Right renal cortex interstitium (tissue), 3 donors: ENCODE measurements at regions not wholly inside any gene's neighbourhood (a gene's known extent, or its start where the extent isn't known, plus 50 kb on each side); places are given as distances from the start of the nearest gene placed in this dataset.

Source experiments
- DNase-seq, 3 donors: peaks; one replicate each; pipeline ENCODE4 v3.0.0-alpha.2; 2013; ENCODE audit warnings: low read depth in 3 of 3, low spot score in 2 of 3

DNA sequence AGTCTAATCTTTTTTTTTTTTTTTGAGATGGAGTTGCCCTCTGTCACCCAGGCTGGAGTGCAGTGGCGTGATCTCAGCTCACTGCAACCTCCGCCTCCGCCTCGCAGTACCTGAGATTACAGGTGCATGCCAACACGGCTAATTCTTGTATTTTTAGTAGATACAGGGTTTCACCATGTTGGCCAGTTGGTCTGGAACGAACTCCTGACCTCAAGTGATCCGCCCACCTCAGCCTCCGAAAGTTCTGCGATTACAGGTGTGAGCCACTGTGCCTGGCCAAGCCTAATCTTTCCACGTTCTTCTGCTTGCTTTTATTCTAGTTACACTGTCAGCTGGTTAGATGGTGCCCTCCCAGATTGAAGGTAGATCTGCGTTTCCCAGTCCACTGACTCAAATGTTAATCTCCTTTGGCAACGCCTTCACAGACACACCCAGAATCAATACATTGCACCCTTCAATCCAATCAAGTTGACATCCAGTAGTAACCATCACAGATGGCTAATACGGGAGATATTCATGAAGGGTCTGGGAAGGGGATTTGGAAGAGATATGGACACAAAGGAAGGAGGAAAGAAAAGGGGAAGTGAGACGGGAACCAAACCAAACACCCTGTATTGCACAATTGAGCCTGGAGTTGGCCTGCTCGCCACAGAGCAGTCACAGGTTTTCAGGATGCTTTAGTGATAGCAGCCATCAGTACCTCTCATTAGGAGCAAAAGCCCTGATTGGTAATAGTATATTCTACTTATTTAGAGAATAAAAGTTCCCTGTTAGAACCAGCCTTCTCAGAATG lies 229.8 kb downstream of the PIK3C3 start:
- no peak for DNase-seq

DNA sequence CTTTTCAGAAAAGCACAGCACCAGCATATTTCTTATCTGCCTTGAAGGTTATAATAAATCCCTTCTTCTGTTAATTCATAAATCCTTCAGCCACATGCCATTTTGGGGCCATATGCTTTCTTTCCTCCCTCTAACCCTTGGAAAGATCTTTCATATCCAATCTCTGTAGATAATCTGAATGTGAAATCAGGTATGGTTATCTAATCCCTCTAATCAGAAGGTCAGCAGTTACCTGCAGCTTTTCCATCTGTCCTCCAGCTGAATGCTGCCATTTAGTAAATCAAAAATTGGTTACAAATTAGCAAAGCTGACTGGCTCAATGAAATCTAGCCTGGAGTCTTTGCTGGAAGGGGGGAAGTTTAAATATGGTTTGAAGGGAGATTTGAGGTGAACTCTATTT lies 230.5 kb downstream of the PIK3C3 start:
- DNase-seq: no peak

DNA sequence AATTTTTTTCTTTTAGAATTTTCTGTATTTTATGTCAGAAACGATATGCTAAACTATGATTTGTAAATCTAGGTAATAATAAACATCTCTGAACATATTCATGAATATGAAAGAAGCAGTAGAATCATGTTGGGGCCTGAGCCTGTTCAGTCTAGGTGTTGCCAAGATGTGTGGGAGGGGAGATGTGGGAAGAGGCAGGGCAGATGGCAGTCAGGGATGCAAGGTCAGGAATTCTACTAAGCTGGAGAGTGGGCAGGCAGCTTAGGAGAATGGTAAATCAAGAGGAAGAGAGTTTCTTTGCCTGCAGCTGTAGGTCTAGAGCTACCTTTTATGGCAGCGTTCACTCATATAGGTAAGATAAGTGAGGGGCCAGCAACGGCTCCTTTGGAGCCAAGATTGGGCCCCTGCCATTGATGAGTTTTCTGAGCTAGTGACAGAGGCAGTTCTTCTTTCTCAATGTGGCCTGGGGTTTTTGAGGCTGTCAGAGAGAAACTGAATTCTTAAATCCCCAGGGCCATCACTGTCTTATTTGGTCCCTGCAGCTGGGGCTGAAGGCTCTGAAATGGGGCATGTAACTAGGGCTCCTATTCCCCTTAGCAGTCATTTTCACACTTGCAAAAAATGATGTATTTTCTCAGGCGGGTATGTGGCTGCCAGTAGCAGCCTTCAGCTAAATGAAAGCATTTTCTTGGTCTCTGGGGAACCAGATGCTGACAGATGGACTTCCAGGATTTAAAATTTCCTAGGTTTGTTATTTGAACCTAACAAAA lies 232.8 kb downstream of the PIK3C3 start:
- DNase-seq: no peak

DNA sequence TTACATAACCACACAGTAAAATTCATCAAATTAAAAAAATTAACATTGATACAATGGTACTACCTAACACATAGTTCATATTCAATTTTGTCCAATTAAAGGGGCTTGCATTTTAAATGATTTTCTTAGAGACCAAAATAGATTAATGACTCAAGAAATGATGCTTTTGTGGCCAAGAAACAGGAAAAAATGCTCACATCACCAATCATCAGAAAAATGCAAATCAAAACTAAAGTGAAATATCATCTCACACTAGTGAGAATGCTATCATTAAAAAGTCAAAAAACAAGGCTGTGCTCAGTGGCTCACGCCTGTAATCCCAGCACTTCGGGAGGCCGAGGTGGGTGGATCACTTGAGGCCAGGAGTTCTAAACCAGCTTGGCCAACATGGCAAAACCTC lies 235.6 kb downstream of the PIK3C3 start:
- DNase-seq: no peak

DNA sequence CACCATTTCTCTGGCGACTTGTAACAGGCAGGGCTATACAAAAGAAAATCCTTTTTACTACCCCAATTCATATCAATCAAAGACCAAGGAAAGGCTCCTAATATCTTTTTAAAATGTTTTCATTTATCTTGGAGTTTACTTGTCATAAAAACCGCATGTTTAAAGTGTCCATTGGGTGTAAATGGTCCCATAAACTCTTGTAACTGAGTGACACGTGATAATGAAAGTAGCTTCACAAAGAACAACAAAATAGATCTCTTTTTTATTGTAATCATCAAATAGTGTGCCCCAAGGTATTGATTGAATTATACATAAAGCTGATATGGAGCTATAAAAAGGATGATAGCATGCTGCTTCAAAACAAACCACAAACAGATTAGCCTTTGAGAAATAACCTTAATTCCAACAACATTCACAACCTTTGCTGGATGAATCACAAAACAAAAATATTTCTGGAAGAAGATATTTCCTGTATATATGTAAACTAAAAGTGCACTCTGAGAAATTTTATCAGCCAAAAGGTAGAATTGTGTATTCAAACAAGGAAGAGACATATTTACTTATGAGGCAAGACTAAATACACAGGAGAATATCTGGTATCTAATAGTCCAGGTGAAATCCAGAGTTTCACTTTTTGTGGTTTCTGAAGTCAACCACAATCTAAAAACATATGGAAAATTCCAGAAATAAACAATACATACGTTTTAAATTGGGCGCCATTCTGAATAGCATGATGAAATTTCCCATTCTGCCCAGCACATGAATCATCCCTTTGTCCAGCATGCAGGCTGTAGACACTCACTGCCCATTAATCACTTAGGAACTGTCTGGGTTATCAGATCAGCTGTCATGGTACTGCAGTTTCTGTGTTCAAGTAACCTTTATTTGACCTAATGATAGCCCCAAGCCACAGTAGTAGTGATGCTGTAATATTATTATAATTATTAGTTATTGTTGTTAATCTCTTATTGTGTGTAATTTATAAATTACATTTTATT lies 237.5 kb downstream of the PIK3C3 start:
- DNase-seq: no peak

DNA sequence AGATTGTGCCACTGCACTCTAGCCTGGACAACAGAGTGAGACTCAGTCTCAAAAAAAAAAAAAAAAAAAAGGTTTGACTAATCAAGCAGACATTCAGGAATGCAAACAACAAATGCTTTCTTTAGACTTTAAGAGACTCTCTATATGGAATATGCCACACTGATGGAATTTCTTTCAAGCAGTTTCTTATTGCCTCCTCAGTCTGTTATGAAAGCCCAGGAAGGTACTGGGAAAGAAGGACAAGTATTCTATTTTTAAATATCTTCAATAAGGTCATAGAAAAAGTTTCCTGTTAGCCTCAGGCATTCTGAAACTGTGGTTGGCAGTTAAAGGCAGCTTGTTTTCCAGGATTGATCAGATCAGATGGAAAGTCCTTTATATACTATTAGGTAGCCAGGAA lies 241.6 kb downstream of the PIK3C3 start:
- DNase-seq: no peak

DNA sequence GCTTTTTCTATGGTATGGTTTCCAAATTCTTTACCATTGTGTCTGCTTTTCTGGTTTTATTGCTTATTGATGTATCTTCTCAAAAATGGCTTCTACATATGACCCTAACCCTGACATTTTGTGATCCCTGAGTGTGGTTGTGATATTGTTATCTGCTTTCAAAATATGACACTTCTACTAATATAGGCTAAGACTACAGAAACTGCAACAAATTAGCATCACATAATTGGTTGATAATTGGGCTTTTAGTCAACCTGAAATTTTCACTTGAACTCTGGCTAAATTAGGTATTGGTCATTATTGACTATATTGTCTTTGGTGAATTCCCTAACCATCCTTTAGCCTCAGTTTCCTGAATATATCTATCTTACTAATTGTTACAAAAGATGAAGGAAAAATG lies 246.1 kb downstream of the PIK3C3 start:
- DNase-seq: no peak

DNA sequence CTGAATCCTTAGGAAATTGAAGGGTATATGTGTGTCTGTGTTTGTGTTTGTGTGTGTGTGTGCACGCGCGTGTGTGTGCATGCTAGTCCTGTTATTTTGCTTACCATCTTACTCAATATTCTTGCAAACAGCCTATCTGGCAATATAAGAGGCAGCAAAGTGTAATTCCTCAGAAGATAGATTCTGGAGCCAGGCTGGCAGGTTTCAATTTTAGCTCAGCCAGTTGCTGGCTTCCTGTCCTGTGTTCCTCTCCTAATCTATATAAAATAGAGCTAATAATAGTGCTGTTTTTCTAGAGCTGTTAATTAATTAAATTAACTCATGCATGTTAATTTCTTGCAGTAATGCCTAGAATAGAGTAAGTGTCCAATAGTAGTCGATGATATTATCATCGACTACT lies 256.2 kb downstream of the PIK3C3 start:
- no peak for DNase-seq

DNA sequence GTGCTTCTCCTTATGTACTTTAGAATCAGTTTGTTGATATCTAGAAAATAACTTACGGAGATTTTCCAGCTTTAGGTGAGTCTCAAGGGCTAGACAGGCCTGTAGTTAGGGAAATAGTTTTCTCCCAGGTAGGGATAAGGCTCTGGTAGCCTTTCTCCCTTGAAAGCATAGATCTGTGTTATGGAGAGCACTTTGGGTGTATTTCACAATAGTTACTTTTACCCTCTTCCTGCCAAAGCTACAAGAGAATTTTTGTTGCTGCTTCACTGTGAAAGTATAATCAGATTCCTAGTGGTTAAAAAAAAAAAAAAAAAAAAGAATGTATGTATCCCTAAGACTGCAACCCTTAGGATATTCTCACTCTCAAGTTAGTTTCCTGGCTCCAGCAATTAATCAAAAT lies 267.5 kb downstream of the PIK3C3 start:
- DNase-seq: no peak

DNA sequence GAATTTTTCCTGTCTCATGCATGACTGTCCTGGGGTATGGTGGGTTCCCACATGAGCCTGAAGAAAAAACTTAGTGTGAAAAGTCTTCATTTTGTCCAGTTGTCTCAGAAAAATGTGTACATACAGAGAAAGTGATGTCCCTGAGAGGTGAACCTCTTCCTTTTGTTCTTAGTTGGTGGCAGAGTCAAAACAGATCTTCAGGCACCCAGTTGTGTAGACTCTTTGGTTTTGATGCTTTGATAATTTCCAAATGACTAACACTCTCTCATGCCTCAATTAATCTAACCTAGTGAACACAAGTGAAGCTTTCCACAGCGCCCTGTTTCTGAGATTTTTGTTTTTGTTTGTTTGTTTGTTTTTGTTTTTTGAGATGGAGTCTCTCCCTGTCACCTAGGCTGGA lies 273.5 kb downstream of the PIK3C3 start:
- no peak for DNase-seq

DNA sequence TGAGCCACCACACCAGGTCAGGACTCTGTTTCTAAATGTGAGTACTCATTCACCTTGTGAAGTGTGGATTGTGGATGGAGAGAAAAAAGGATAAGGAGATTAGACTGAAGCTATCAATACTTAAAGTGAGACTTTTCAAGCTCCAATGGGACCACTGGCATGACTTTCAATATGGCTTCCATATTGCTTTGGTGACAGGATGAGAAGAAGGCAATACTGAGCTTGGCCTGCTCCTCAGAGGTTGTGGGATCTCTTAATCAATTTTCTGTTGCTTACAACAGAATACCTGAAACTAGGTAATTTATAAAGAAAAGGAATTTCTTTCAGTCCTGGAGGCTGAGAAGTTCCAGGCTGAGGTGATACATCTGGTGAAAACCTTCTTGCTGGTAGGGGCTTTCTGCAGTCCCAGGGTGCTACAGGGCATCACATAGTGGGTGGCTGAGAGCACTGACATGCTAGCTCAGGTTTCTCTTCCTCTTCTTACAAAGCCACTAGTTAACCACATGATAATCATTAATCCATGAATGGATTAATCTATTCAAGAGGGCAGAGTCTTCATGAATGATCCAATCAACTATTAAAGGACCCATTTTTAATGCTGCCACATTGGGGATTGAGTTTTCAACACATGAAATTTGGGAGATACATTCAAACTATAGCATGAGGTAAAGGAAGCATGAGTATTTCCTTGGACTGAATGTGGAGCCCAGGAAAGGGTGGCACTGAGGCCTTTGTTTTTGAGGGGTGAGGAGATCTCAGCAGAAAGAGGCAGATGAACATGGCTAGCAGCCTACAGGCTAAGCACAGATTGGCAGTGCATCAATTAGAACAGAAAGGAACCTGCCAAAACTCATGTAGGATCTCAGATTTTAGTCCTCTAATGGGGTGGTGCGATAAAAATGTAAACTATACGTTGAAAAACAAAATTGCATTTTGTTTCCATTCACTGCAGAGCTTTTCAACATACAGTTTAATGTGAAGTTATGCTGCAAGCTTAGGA lies 274.5 kb downstream of the PIK3C3 start:
- no peak for DNase-seq

DNA sequence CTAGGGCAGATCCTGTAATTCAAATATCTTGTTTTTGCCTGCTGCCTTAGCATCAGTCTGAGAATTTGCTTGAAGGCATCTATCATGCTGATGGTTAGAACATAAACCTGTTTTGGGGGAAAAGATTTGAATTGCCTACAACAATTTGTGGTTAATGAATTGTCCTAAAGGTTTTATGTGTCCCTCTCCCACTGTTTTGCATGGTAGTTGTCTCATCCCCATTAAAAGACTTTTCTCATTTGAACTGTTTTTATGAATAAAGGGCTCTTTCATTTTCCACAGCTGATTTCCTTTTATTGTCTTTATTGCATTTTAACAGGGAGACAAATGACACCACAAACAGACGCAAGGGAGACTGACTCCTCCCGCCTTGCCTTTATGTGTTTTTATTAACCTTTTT lies 275.6 kb downstream of the PIK3C3 start:
- no peak for DNase-seq

DNA sequence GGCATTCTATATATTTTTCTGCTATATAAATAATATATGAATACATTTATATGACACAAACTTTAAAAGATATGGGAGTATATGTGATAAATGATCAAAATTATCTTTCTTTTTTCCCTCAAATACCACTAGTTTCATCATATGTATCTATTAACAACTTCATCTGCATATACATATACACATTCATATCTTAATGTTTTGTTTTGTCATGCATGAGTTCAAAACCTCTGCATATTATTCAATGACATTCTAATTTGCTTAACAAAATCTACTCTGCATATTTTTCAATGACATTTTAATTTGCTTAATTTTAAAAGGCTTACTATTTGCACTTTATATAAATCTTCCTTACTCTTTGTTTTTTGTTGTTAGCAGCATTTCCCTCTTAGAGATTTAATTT lies 276.2 kb downstream of the PIK3C3 start:
- no peak for DNase-seq

DNA sequence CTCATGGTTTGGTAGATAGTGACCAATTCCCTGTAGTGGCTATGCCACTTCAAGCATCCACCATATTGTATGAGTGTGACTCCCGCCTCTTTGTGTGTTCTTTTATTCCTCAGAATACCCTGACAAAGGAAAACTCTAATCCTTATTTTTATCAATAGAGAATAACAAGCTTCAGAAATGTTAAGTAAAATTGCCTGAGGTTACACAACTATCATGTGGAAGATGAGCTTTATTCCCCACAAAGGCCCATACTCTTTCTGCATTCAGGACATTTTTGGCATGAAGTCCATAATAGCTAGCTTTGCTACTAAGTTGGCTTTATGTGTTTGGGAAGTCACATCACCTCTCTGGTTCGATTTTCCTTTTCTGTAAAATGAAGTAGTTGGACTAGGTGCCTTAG lies 276.8 kb downstream of the PIK3C3 start:
- no peak for DNase-seq

DNA sequence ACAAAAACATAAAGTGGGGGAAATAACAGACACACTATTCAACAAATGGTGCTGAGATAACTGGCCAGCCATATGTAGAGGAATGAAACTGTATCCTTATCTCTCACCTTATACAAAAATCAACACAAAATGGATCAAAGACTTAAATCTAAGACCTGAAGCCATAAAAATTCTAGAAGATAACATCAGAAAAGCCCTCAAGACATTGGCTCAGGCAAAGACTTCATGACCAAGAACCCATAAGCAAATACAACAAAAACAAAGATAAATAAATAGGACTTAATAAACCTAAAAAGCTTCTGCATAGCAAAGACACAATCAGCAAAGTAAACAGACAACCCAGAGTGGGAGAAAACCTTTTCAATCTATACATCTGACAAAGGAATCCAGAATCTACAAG lies 278.9 kb downstream of the PIK3C3 start:
- DNase-seq: no peak

DNA sequence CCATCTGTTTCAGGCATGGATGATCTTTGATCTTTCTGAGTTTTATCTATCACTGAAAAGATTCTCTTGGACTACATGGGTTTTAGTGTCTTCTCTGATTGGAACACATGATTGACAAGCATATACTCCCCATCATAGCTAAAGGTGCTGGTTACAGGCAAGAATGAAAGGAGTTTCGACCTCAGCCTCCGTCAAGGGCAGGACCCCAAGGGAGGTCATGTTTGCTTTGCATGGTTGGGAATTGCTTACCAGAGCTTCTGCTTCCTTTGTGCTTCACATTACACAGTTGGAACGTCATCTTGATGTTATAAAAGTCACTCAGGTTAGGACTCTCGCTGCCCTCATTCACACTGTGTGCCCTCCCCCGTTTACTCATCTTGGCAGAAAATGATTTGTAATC lies 287.7 kb downstream of the PIK3C3 start:
- DNase-seq: no peak

DNA sequence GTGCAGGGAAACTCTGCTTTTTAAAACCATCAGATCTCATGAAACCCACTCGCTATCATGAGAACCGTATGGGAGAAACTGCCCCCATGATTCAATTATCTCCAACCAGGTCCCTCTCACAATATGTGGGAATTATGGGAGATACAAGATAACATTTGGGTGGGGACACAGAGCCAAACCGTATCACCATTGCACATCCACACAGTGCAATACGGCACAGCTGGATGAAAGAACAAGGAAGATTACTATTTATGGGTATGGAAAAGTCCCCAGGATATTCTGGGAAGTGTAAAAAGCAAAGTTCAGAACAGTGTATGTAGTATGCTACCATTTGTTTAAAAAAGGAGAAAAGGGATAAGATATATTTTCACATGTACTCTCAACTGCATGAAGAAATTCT lies 290.1 kb downstream of the PIK3C3 start:
- DNase-seq: no peak

DNA sequence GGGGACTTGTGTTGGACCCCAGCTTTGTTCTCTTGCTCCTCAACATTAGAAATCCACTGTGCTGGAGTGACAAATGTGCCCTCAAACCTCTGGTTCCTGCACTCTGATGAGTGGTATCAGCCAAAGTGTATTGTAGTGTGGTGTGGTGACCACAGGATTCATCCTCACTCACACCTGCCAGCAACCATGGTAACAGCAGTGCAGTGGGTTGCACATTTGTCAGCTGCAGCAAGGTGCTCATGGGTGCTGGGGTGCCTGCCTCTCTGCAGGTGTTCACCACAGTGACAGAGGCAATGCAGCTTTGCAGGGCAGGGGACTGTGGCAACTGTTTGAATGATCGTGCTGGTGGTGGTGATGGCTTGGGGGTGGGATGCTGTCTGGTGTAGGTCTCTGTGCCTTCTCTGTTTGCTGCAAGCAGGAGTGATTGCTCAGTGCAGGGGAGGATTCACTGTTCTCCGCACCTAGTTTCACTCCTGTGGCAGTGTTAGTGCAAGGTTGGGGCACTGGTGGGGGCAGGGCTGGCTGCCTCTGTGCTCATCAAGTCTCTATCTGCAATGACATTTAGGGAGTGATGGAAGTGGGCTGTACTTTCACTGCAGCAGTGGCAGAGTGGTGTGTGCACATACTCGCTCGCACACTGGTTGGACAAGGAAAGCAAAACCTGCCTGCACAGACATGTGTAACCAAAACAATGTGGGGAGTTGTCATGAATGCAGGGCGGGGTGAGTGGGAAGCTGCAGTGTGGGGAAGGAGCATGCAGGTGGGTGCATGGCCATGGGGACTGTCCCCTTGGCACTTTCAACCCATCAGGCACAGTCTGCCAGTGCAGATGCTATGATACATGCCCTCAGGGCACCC lies 301.1 kb downstream of the PIK3C3 start:
- no peak for DNase-seq
